AG09309 (cell line): ENCODE measurements at regions not wholly inside any gene's neighbourhood (a gene's known extent, or its start where the extent isn't known, plus 50 kb on each side); places are given as distances from the start of the nearest gene placed in this dataset.
"Not testable (repeated sequence)": the region's sequence is repeated elsewhere in the genome, so short reads cannot be mapped to it uniquely, and the experiment has no call there.

Experiments
- DNase-seq: peaks from one replicate; pipeline ENCODE4 v3.0.0-alpha.2; 2010; ENCODE audit warnings: low read depth
- H3K4me3 ChIP-seq: 2 replicates; pipeline ENCODE4 v1.5.1; 2011; ENCODE audit warnings: mild to moderate bottlenecking, low read depth, low read length, moderate library complexity; ENCODE audit not compliant: control insufficient read depth
- TF ChIP-seq, protein P1 (sequence below): IDR thresholded peaks from 2 replicates; pipeline ENCODE4 v1.5.1; 2011; ENCODE audit warnings: mild to moderate bottlenecking, low read depth, low read length, inconsistent platforms; ENCODE audit not compliant: insufficient read depth, control insufficient read depth; ENCODE audit errors: missing control alignments

DNA sequence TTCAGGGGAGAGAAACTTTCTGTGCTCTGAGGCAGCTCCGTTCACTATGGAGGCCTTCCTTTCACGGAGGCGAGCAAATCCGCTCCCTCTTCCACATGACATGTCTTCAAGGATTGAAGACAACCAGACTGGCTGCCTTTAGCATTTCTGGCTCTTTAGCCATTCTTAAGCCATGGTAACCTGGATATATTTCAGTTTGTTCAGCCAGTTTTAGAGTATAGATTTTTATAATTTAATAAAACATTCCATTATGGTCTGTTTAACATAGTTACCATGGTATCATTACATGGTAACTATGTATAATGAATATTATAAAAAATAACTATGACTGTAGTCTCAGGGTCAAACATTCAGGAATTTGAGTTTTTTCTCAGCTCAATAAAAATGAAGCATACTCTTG lies 54.2 kb upstream of the NFIA start:
- H3K4me3 ChIP-seq, result no peak overlapping the region
- DNase-seq, result no peak
- TF ChIP-seq, protein P1, sequence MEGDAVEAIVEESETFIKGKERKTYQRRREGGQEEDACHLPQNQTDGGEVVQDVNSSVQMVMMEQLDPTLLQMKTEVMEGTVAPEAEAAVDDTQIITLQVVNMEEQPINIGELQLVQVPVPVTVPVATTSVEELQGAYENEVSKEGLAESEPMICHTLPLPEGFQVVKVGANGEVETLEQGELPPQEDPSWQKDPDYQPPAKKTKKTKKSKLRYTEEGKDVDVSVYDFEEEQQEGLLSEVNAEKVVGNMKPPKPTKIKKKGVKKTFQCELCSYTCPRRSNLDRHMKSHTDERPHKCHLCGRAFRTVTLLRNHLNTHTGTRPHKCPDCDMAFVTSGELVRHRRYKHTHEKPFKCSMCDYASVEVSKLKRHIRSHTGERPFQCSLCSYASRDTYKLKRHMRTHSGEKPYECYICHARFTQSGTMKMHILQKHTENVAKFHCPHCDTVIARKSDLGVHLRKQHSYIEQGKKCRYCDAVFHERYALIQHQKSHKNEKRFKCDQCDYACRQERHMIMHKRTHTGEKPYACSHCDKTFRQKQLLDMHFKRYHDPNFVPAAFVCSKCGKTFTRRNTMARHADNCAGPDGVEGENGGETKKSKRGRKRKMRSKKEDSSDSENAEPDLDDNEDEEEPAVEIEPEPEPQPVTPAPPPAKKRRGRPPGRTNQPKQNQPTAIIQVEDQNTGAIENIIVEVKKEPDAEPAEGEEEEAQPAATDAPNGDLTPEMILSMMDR, result no peak

DNA sequence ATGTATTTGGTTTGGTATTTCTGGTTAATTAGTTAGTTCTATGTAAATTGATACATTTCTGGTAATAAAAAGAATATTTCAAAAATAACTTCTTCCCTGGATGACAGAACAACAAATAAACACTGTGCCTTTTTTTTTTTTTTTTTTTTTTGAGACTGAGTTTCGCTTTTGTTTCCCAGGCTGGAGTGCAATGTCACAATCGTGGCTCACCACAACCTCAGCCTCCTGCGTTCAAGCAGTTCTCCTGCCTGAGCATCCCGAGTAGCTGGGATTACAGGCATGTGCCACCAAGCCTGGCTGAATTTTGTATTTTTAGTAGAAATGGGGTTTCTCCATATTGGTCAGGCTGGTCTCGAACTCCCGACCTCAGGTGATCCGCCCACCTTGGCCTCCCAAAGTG lies 64.3 kb upstream of the NFIA start:
- DNase-seq, H3K4me3 ChIP-seq: not testable (repeated sequence)

GRCh38 chr1:61017651-61018050 lies 64.7 kb upstream of the NFIA start:
- DNase-seq, result no peak
- H3K4me3 ChIP-seq, result no peak overlapping the region
- TF ChIP-seq, protein P1, result no peak

DNA sequence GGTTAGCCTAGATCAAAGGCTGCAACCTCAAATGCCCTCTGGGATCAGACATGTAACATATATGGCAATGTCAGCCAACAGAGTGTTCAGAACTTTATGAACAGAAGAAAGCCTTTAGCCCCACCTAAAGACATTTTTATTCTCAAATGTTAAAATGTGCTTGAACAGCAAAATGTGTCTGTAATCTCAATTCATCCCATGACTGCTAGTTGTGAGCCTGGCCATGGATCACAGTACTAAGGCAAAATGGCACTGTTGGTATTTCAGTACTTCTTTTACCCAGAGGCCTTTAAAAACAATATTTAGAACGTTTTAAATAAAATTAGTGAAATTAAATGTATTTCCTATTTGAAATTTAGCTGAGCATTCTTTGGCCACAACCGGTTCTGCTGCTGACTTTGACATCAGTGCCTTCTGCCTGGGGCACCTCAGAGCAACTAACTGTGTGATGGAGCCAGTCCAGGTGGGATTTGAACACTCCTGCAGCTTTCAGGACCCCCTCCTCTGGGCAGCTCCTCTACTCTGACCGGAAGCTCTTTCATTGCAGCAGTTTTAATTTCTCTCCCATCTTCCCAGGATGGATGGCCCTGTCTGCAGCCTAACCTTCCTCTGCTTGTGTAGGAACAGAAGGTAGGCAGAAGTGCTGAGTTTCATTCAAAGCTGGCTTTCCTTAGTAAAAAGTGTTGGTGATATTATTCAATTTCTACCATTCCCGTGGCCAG lies 68.3 kb upstream of the NFIA start:
- H3K4me3 ChIP-seq, result no peak overlapping the region
- no peak for DNase-seq
- TF ChIP-seq, protein P1, result no peak

DNA sequence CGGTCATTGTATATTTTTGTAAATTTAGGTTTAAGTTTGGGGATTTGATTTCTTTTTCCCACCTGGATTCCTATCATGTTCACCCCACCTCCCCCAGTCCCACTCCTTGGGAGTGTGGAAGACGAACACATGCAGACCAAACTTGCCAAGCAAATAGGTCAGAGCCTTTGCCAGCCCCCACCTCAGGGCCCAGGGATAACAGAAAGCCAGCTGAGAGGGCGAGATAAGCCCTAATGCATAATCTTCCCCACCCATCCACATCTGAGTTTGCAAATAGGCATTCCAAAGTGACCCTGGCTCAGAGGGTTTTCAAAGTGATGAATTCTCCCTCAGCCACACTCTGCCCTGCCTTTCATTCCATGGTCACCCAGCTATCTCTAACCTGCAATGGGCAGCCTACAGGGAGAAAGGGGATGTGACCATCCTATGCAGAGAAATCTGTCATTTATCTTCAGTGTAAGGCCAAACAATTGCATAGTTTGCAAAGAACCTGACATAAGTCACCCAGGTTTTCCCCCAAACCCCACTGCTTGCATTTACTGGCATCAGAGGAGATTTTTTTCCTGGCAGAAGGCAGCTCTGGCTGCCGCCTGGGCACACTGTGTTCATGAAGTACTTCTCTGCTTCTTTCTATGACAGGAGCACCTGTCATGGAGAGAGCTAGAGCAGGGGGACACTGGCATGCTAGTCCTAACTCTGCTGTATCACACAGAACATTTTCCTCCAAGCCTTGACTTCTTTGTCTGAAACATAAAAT lies 69.0 kb upstream of the NFIA start:
- TF ChIP-seq, protein P1, result no peak
- no peak overlapping the region for H3K4me3 ChIP-seq
- DNase-seq, result no peak

DNA sequence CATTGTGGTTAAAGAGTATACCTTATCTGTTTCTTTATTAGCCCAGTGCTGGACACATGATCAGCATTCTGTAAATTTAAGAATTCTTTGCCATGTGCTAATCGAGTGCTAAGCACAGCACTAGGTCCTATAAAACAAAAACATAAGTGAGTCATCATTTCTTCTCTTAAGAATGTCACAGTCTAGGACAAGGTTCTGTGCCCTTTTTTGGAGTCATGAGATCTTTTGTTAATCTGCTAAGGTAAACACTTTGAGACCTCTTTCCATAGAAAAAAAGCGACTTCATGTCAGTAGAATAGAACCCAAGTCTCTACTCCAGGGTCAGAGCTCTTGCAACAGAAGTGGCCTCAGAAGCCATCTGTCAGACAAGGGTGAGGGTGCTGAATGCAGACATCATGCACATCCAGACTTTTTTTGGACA lies 70.0 kb upstream of the NFIA start:
- TF ChIP-seq, protein P1, result no peak
- no peak overlapping the region for H3K4me3 ChIP-seq
- DNase-seq, result no peak

DNA sequence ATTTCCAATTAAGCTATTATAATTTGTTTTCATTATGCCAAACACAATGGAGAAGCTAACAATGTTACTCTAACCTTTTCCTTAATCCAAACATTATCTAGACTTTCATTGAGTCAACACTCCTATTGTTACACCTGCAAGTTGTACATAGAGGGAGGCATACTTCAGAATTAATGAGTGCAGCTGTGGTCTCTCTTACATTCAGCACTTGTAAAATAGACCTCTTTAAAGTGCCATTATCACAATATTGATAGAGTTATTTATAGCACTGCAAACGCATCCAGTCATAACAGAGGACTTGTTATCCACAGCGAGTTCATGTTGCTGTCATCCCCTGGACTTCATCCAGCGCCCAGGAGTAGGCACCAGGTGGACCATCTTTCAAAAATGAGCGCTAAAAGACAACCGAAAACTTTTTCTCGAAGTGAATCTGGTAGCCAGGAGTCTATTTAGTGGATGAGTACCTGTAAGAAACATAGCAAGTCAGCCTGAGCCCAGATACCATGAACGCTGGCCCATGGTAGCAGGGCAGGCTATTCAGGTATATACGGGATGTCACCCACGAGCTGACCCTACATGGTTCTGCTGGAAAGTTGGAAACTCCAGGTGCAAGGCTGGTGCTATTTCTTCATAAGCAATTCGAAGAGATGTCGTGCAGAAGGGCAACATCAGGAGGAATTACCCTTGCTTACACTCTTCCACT lies 70.6 kb upstream of the NFIA start:
- DNase-seq, result no peak
- no peak overlapping the region for H3K4me3 ChIP-seq
- TF ChIP-seq, protein P1, result no peak
